Fibroblast of villous mesenchyme (primary cell): ENCODE measurements at regions not wholly inside any gene's neighbourhood (a gene's known extent, or its start where the extent isn't known, plus 50 kb on each side); places are given as distances from the start of the nearest gene placed in this dataset.

ENCODE experiments used
- DNase-seq: peaks from one replicate; pipeline ENCODE4 v3.0.0-alpha.2; 2010; ENCODE audit warnings: low read depth
- H3K4me3 ChIP-seq: 2 replicates; pipeline ENCODE4 v1.5.1; 2011; ENCODE audit warnings: low read depth, mild to moderate bottlenecking, low read length
- CTCF ChIP-seq: IDR thresholded peaks from 2 replicates; pipeline ENCODE4 v1.5.1; 2012; ENCODE audit warnings: low read depth, mild to moderate bottlenecking, low read length; ENCODE audit not compliant: insufficient read depth

- H3K4me3 ChIP-seq: no peak overlapping the region
- no peak for TF ChIP-seq CTCF
- no peak for DNase-seq
Measured at GRCh38 chr17:77553459-77554066, 404.9 kb upstream of the TNRC6C start.

- no peak for TF ChIP-seq CTCF
Measured at GRCh38 chr17:77555121-77555591, 403.3 kb upstream of the TNRC6C start.

GRCh38 chr17:77555741-77556291, 402.7 kb upstream of the TNRC6C start:
- no peak for TF ChIP-seq CTCF
- no peak for DNase-seq

More at GRCh38 chr17:77555121-77555591, 403.3 kb upstream of the TNRC6C start:
- DNase-seq: no peak
- H3K4me3 ChIP-seq: no peak overlapping the region

GRCh38 chr17:77556383-77557061, 402.0 kb upstream of the TNRC6C start:
- no peak for TF ChIP-seq CTCF
- no peak for DNase-seq
- no peak overlapping the region for H3K4me3 ChIP-seq

More at GRCh38 chr17:77555741-77556291, 402.7 kb upstream of the TNRC6C start:
- H3K4me3 ChIP-seq: no peak overlapping the region

- DNase-seq: no peak
- H3K4me3 ChIP-seq: no peak overlapping the region
- no peak for TF ChIP-seq CTCF
Measured at GRCh38 chr17:77558846-77559626, 399.5 kb upstream of the TNRC6C start.

GRCh38 chr17:77560381-77560780, 398.1 kb upstream of the TNRC6C start:
- TF ChIP-seq CTCF: no peak
- no peak overlapping the region for H3K4me3 ChIP-seq
- DNase-seq: no peak
